ENCODE measurements at regions not wholly inside any gene's neighbourhood (a gene's known extent, or its start where the extent isn't known, plus 50 kb on each side); places are given as distances from the start of the nearest gene placed in this dataset.

DNA sequence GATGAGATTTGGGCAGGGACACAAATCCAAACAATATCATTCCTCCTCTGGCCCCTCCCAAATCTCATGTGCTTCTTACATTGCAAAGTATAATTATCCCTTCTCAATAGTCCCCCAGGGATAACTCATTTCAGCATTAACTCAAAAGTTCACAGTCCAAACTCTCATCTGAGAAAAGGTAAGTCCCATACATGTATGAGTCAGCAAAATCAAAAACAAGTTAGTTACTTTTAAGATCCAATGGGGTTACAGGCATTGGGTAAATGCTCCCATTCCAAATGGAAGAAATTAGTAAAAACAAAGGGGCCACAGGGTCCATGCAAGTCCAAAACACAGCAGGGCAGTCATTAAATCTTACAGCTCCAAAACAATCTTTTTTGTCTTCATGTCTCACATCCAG is 917.9 kb upstream of the CDH10 start:
- no peak for DNase-seq (ENCODE audit: low read depth in 1 of 2, low spot score in 1 of 2)
- no peak for TF ChIP-seq SPI1 (IDR thresholded peaks at IDR 0.05; ENCODE audit: borderline replicate concordance, low read depth)
- no peak for TF ChIP-seq GABPA (IDR thresholded peaks at IDR 0.05; ENCODE audit: low read depth)
- TF ChIP-seq, protein P1, sequence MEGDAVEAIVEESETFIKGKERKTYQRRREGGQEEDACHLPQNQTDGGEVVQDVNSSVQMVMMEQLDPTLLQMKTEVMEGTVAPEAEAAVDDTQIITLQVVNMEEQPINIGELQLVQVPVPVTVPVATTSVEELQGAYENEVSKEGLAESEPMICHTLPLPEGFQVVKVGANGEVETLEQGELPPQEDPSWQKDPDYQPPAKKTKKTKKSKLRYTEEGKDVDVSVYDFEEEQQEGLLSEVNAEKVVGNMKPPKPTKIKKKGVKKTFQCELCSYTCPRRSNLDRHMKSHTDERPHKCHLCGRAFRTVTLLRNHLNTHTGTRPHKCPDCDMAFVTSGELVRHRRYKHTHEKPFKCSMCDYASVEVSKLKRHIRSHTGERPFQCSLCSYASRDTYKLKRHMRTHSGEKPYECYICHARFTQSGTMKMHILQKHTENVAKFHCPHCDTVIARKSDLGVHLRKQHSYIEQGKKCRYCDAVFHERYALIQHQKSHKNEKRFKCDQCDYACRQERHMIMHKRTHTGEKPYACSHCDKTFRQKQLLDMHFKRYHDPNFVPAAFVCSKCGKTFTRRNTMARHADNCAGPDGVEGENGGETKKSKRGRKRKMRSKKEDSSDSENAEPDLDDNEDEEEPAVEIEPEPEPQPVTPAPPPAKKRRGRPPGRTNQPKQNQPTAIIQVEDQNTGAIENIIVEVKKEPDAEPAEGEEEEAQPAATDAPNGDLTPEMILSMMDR (IDR thresholded peaks at IDR 0.05; ENCODE audit: insufficient read depth, low read length) = no peak
- no peak for TF ChIP-seq POLR2AphosphoS5 (IDR thresholded peaks at IDR 0.05; ENCODE audit: low read depth)
- TF ChIP-seq, protein P2, sequence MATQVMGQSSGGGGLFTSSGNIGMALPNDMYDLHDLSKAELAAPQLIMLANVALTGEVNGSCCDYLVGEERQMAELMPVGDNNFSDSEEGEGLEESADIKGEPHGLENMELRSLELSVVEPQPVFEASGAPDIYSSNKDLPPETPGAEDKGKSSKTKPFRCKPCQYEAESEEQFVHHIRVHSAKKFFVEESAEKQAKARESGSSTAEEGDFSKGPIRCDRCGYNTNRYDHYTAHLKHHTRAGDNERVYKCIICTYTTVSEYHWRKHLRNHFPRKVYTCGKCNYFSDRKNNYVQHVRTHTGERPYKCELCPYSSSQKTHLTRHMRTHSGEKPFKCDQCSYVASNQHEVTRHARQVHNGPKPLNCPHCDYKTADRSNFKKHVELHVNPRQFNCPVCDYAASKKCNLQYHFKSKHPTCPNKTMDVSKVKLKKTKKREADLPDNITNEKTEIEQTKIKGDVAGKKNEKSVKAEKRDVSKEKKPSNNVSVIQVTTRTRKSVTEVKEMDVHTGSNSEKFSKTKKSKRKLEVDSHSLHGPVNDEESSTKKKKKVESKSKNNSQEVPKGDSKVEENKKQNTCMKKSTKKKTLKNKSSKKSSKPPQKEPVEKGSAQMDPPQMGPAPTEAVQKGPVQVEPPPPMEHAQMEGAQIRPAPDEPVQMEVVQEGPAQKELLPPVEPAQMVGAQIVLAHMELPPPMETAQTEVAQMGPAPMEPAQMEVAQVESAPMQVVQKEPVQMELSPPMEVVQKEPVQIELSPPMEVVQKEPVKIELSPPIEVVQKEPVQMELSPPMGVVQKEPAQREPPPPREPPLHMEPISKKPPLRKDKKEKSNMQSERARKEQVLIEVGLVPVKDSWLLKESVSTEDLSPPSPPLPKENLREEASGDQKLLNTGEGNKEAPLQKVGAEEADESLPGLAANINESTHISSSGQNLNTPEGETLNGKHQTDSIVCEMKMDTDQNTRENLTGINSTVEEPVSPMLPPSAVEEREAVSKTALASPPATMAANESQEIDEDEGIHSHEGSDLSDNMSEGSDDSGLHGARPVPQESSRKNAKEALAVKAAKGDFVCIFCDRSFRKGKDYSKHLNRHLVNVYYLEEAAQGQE (IDR thresholded peaks at IDR 0.05; ENCODE audit: insufficient replicate concordance, low read depth) = no peak
- no peaks in the 10 kb centered on the region for H3K27me3 ChIP-seq (ENCODE audit: insufficient read depth, poor library complexity, severe bottlenecking)
- H3K27ac ChIP-seq (replicated peaks) = no peak overlapping the region
- no peak overlapping the region for H3K4me3 ChIP-seq (replicated peaks; ENCODE audit: insufficient read depth, low read length)

DNA sequence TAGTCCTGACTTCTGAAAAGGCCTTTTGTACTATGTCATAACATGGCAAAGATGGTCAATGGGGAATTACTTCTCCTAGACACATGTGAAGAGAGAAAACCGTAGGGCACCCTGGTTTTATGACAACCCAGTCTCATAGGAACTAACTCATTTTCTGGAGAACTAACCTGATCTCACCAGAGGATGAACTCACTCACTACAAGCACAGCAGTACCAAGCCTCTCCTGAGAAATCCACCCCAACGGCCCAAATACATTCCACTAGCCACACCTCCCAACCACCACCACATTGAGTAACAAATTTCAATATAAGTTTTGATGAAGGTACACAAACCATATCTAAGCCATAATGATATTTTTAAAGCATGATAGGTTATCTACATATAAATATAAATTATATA is 909.3 kb upstream of the CDH10 start:
- H3K27me3 ChIP-seq (ENCODE audit: insufficient read depth, poor library complexity, severe bottlenecking) = no peaks in the 10 kb centered on the region
- H3K27ac ChIP-seq (replicated peaks) = no peak overlapping the region
- H3K4me3 ChIP-seq (replicated peaks; ENCODE audit: insufficient read depth, low read length) = no peak overlapping the region
- TF ChIP-seq POLR2AphosphoS5 (IDR thresholded peaks at IDR 0.05; ENCODE audit: low read depth) (no peak), GABPA (IDR thresholded peaks at IDR 0.05; ENCODE audit: low read depth) (no peak)
- no peak for DNase-seq (ENCODE audit: low read depth in 1 of 2, low spot score in 1 of 2)

DNA sequence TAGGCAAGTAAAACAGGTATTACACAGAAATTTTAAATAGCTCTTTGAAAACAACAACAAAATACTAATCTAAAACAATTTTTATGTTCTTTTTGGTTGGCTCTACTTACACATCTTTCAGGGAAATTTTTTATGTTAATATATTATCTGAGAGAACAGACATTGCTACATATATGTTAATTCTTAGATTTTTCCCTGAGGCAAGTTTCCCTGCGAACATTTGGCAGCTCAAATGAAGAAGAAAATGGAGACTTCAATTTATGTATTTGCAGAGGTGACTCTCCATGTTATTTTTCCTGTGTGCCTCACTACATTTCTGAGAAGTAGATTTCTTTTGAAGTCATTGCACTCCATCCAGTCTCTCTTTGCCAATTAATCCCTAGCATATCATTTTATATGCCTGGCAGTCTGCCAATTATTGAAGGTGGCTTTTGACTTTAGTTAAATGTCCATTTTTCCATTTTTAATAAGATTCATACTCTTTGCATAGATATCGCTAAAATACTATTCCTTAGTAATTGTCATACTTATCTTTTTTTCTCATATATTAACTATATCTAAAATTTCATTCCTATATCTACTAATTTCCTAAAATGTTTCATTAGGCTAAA is 908.2 kb upstream of the CDH10 start:
- Histone ChIP-seq H3K4me3 (replicated peaks; ENCODE audit: insufficient read depth, low read length) (no peak overlapping the region), H3K27me3 (ENCODE audit: insufficient read depth, poor library complexity, severe bottlenecking) (no peaks in the 10 kb centered on the region), H3K27ac (replicated peaks) (no peak overlapping the region)
- no peak for DNase-seq (ENCODE audit: low read depth in 1 of 2, low spot score in 1 of 2)
- TF ChIP-seq, protein P2 (IDR thresholded peaks at IDR 0.05; ENCODE audit: insufficient replicate concordance, low read depth) = no peak
- no peak for TF ChIP-seq POLR2AphosphoS5 (IDR thresholded peaks at IDR 0.05; ENCODE audit: low read depth)

DNA sequence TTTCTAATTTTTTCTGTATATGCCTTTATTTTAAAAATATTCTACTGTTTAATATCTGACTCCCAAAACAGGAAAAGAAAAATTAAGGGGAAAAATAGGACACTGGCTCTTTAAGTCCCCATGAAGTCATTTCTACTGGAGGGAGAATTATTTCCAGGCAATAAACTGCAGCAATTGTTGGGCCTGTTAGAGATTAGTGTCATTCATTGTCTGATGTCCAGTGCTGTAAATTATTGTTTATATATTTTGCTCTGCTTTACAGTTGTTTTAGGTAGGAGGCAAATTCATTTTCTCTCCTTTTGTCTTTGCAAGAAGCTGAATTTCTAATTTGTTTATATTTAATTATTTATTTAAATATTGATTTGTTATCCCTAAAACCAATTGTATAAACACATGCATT is 906.0 kb upstream of the CDH10 start:
- DNase-seq (ENCODE audit: low read depth in 1 of 2, low spot score in 1 of 2) = no peak
- no peak overlapping the region for H3K4me3 ChIP-seq (replicated peaks; ENCODE audit: insufficient read depth, low read length)
- no peaks in the 10 kb centered on the region for H3K27me3 ChIP-seq (ENCODE audit: insufficient read depth, poor library complexity, severe bottlenecking)
- TF ChIP-seq, protein P1 (IDR thresholded peaks at IDR 0.05; ENCODE audit: insufficient read depth, low read length) = no peak
- TF ChIP-seq GABPA (IDR thresholded peaks at IDR 0.05; ENCODE audit: low read depth) = no peak
- TF ChIP-seq, protein P2 (IDR thresholded peaks at IDR 0.05; ENCODE audit: insufficient replicate concordance, low read depth) = no peak
- no peak for TF ChIP-seq SPI1 (IDR thresholded peaks at IDR 0.05; ENCODE audit: borderline replicate concordance, low read depth)
- TF ChIP-seq POLR2AphosphoS5 (IDR thresholded peaks at IDR 0.05; ENCODE audit: low read depth) = no peak
- H3K27ac ChIP-seq (replicated peaks) = no peak overlapping the region

Data from HL-60 (cell line).